OCI-LY7 (cell line): ENCODE measurements at regions not wholly inside any gene's neighbourhood (a gene's known extent, or its start where the extent isn't known, plus 50 kb on each side); places are given as distances from the start of the nearest gene placed in this dataset.

ENCODE experiments used
- CTCF ChIP-seq: fragments of 200-600 bp; sonication (generic); conservative IDR thresholded peaks from 2 replicates; pipeline ENCODE4 v1.5.1; 2014; ENCODE audit warnings: mild to moderate bottlenecking, antibody characterized with exemption, low read length, moderate library complexity, mixed read lengths
- EZH2phosphoT487 ChIP-seq: fragments of 200-600 bp; sonication (generic); IDR thresholded peaks from 2 replicates; pipeline ENCODE4 v1.6.1; 2018; ENCODE audit warnings: low read depth, borderline replicate concordance, mild to moderate bottlenecking, mixed run types, antibody characterized with exemption, low read length, moderate library complexity, mixed read lengths

GRCh38 chr9:84153885-84154284 is 173.3 kb downstream of the RMI1 start:
- TF ChIP-seq CTCF (no peak), EZH2phosphoT487 (no peak)
